ENCODE measurements at regions not wholly inside any gene's neighbourhood (a gene's known extent, or its start where the extent isn't known, plus 50 kb on each side); places are given as distances from the start of the nearest gene placed in this dataset.

- H3K27me3 Mint-ChIP-seq = no peaks in the 10 kb centered on the region
- Histone ChIP-seq H3K4me3 (ENCODE audit: control extremely low read depth in 1 of 5, extremely low read depth in 1 of 5, insufficient read depth in 1 of 5, low read depth in 2 of 5, low read length in 4 of 5) (no peak overlapping the region), H3K79me2 (ENCODE audit: control insufficient read depth, insufficient read depth, low read length) (no peaks in the 10 kb centered on the region), H3K27ac (ENCODE audit: low read length in 2 of 2) (no peak overlapping the region), H3K4me2 (replicated peaks; ENCODE audit: low read depth, low read length, poor library complexity, severe bottlenecking) (no peak overlapping the region), H2AFZ (ENCODE audit: insufficient read depth, low read depth, low read length, poor library complexity, severe bottlenecking) (no peak overlapping the region), H3K4me1 (ENCODE audit: control insufficient read depth in 2 of 2, insufficient read depth in 2 of 2, low read length in 2 of 2) (no peaks in the 10 kb centered on the region), H3K9ac (ENCODE audit: low read length) (no peak overlapping the region), H3K36me3 (replicated peaks in 1 of 2; ENCODE audit: control extremely low read depth in 1 of 2, control insufficient read depth in 1 of 2, extremely low read depth in 1 of 2, insufficient read depth in 2 of 2, low read length in 1 of 2) (no peaks in the 10 kb centered on the region), H3K27me3 (replicated peaks in 1 of 4; ENCODE audit: control extremely low read depth in 1 of 4, control insufficient read depth in 3 of 4, insufficient read depth in 4 of 4, low read length in 3 of 4) (no peaks in the 10 kb centered on the region), H4K20me1 (ENCODE audit: control insufficient read depth, insufficient read depth, low read length, poor library complexity, severe bottlenecking) (no peaks in the 10 kb centered on the region), H3K9me3 (ENCODE audit: control extremely low read depth in 1 of 3, control insufficient read depth in 2 of 3, insufficient read depth in 1 of 3, low read length in 2 of 3) (no peaks in the 10 kb centered on the region)
- H3K4me3 Mint-ChIP-seq = no peak overlapping the region
- no peaks in the 10 kb centered on the region for H3K4me1 Mint-ChIP-seq
- CTCF ChIA-PET = interaction anchor here (0.9 kb wide), 1 partner anchor 1122 kb away, joined by 3 read pairs; no protein-coding TSS in a partner anchor
- TF ChIP-seq CTCF (IDR thresholded peaks at IDR 0.05) (no peak), EZH2 (IDR thresholded peaks at IDR 0.05; ENCODE audit: borderline replicate concordance, insufficient read depth, low read depth, low read length, poor library complexity, severe bottlenecking) (no peak)
- no peak overlapping the region for H3K27ac Mint-ChIP-seq
- intact Hi-C loops (cut with micrococcal nuclease) = no loop called here
- no CpG with 5 or more reads among the region's 2 CpGs for WGBS (ENCODE audit: insufficient coverage)
- no peak for DNase-seq
- POLR2A ChIA-PET = no interaction called here
- H3K9me3 Mint-ChIP-seq (ENCODE audit: insufficient read depth) = no peaks in the 10 kb centered on the region
- no peak for ATAC-seq (ENCODE audit: low read depth)
Observed at GRCh38 chr6:74087899-74088298, 391.9 kb downstream of the CD109 start.

GRCh38 chr6:74075896-74076295 is 379.9 kb downstream of the CD109 start:
- H3K27me3 Mint-ChIP-seq = no peaks in the 10 kb centered on the region
- no peaks in the 10 kb centered on the region for H3K4me1 ChIP-seq (ENCODE audit: control insufficient read depth in 2 of 2, insufficient read depth in 2 of 2, low read length in 2 of 2)
- no peak overlapping the region for H2AFZ ChIP-seq (ENCODE audit: insufficient read depth, low read depth, low read length, poor library complexity, severe bottlenecking)
- H3K9me3 Mint-ChIP-seq (ENCODE audit: insufficient read depth) = no peaks in the 10 kb centered on the region
- H3K9me3 ChIP-seq (ENCODE audit: control extremely low read depth in 1 of 3, control insufficient read depth in 2 of 3, insufficient read depth in 1 of 3, low read length in 2 of 3) = no peaks in the 10 kb centered on the region
- TF ChIP-seq CTCF (IDR thresholded peaks at IDR 0.05) (no peak), EZH2 (IDR thresholded peaks at IDR 0.05; ENCODE audit: borderline replicate concordance, insufficient read depth, low read depth, low read length, poor library complexity, severe bottlenecking) (no peak)
- H3K4me2 ChIP-seq (replicated peaks; ENCODE audit: low read depth, low read length, poor library complexity, severe bottlenecking) = no peak overlapping the region
- H3K4me1 Mint-ChIP-seq = no peaks in the 10 kb centered on the region
- no peak overlapping the region for H3K4me3 Mint-ChIP-seq
- POLR2A ChIA-PET = no interaction called here
- intact Hi-C loops (cut with micrococcal nuclease) = no loop called here
- CTCF ChIA-PET = interaction anchor here (1.1 kb wide), 1 partner anchor 16 kb away, joined by 3 read pairs; no protein-coding TSS in a partner anchor
- no peaks in the 10 kb centered on the region for H3K27me3 ChIP-seq (replicated peaks in 1 of 4; ENCODE audit: control extremely low read depth in 1 of 4, control insufficient read depth in 3 of 4, insufficient read depth in 4 of 4, low read length in 3 of 4)
- WGBS (ENCODE audit: insufficient coverage) = no CpG with 5 or more reads among the region's 2 CpGs
- H3K4me3 ChIP-seq (ENCODE audit: control extremely low read depth in 1 of 5, extremely low read depth in 1 of 5, insufficient read depth in 1 of 5, low read depth in 2 of 5, low read length in 4 of 5) = no peak overlapping the region
- no peak overlapping the region for H3K27ac ChIP-seq (ENCODE audit: low read length in 2 of 2)
- H3K9ac ChIP-seq (ENCODE audit: low read length) = no peak overlapping the region
- no peaks in the 10 kb centered on the region for H3K79me2 ChIP-seq (ENCODE audit: control insufficient read depth, insufficient read depth, low read length)
- H3K27ac Mint-ChIP-seq = no peak overlapping the region
- no peaks in the 10 kb centered on the region for H3K36me3 ChIP-seq (replicated peaks in 1 of 2; ENCODE audit: control extremely low read depth in 1 of 2, control insufficient read depth in 1 of 2, extremely low read depth in 1 of 2, insufficient read depth in 2 of 2, low read length in 1 of 2)
- ATAC-seq (ENCODE audit: low read depth) (no peak), DNase-seq (no peak)
- no peaks in the 10 kb centered on the region for H4K20me1 ChIP-seq (ENCODE audit: control insufficient read depth, insufficient read depth, low read length, poor library complexity, severe bottlenecking)
